ENCODE measurements at regions not wholly inside any gene's neighbourhood (a gene's known extent, or its start where the extent isn't known, plus 50 kb on each side); places are given as distances from the start of the nearest gene placed in this dataset.

- TF ChIP-seq CEBPB (IDR thresholded peaks at IDR 0.05) (no peak), REST (IDR thresholded peaks at IDR 0.05; ENCODE audit: low read depth) (no peak), EGR1 (IDR thresholded peaks at IDR 0.05) (no peak), USF1 (IDR thresholded peaks at IDR 0.05) (no peak), FOXM1 (IDR thresholded peaks at IDR 0.05; ENCODE audit: borderline replicate concordance, low read depth) (no peak), EP300 (IDR thresholded peaks at IDR 0.05; ENCODE audit: borderline replicate concordance) (no peak), TEAD4 (IDR thresholded peaks at IDR 0.05) (no peak), CREB1 (IDR thresholded peaks at IDR 0.05; ENCODE audit: low read depth) (no peak), ZBTB7A (IDR thresholded peaks at IDR 0.05; ENCODE audit: low read depth) (no peak), TCF12 (IDR thresholded peaks at IDR 0.05; ENCODE audit: low read depth) (no peak), MAX (IDR thresholded peaks at IDR 0.05) (no peak)
Observed at GRCh38 chr9:90741036-90741435, 60.6 kb upstream of the SYK start.

- no peak for TF ChIP-seq ZBTB7A (IDR thresholded peaks at IDR 0.05; ENCODE audit: low read depth)
- no peak for TF ChIP-seq TEAD4 (IDR thresholded peaks at IDR 0.05)
- TF ChIP-seq TCF12 (IDR thresholded peaks at IDR 0.05; ENCODE audit: low read depth) = no peak
- no peak for TF ChIP-seq USF1 (IDR thresholded peaks at IDR 0.05)
- TF ChIP-seq REST (IDR thresholded peaks at IDR 0.05; ENCODE audit: low read depth) = no peak
- TF ChIP-seq TAF1 (IDR thresholded peaks at IDR 0.05; ENCODE audit: low read depth) = no peak
- TF ChIP-seq YY1 (IDR thresholded peaks at IDR 0.05; ENCODE audit: low read depth) = no peak
- no peak for TF ChIP-seq CEBPB (IDR thresholded peaks at IDR 0.05)
- no peak for TF ChIP-seq CREB1 (IDR thresholded peaks at IDR 0.05; ENCODE audit: low read depth)
- no peak for TF ChIP-seq EGR1 (IDR thresholded peaks at IDR 0.05)
- no peak for TF ChIP-seq MAX (IDR thresholded peaks at IDR 0.05)
- TF ChIP-seq RAD21 (IDR thresholded peaks at IDR 0.05; ENCODE audit: low read depth) = no peak
- TF ChIP-seq EP300 (IDR thresholded peaks at IDR 0.05; ENCODE audit: borderline replicate concordance) = no peak
- no peak for TF ChIP-seq FOXM1 (IDR thresholded peaks at IDR 0.05; ENCODE audit: borderline replicate concordance, low read depth)
- no peak for TF ChIP-seq NFIC (IDR thresholded peaks at IDR 0.05)
Observed at GRCh38 chr9:90737742-90738141, 63.9 kb upstream of the SYK start.

- no peak for TF ChIP-seq TCF12 (IDR thresholded peaks at IDR 0.05; ENCODE audit: low read depth)
- no peak for TF ChIP-seq TAF1 (IDR thresholded peaks at IDR 0.05; ENCODE audit: low read depth)
- no peak for TF ChIP-seq CREB1 (IDR thresholded peaks at IDR 0.05; ENCODE audit: low read depth)
- no peak for TF ChIP-seq CEBPB (IDR thresholded peaks at IDR 0.05)
Observed at GRCh38 chr9:90735952-90736351, 65.7 kb upstream of the SYK start.

GRCh38 chr9:90734631-90735030, 67.0 kb upstream of the SYK start:
- TF ChIP-seq TEAD4 (IDR thresholded peaks at IDR 0.05) = no peak
- TF ChIP-seq TCF12 (IDR thresholded peaks at IDR 0.05; ENCODE audit: low read depth) = no peak
- TF ChIP-seq MAX (IDR thresholded peaks at IDR 0.05) = no peak
- no peak for TF ChIP-seq FOXM1 (IDR thresholded peaks at IDR 0.05; ENCODE audit: borderline replicate concordance, low read depth)
- TF ChIP-seq USF1 (IDR thresholded peaks at IDR 0.05) = no peak
- no peak for TF ChIP-seq EP300 (IDR thresholded peaks at IDR 0.05; ENCODE audit: borderline replicate concordance)
- no peak for TF ChIP-seq TAF1 (IDR thresholded peaks at IDR 0.05; ENCODE audit: low read depth)

- TF ChIP-seq NFIC (IDR thresholded peaks at IDR 0.05) (no peak), USF1 (IDR thresholded peaks at IDR 0.05) (no peak), CEBPB (IDR thresholded peaks at IDR 0.05) (no peak), MAX (IDR thresholded peaks at IDR 0.05) (no peak), TCF12 (IDR thresholded peaks at IDR 0.05; ENCODE audit: low read depth) (no peak), FOXM1 (IDR thresholded peaks at IDR 0.05; ENCODE audit: borderline replicate concordance, low read depth) (no peak), YY1 (IDR thresholded peaks at IDR 0.05; ENCODE audit: low read depth) (no peak), REST (IDR thresholded peaks at IDR 0.05; ENCODE audit: low read depth) (no peak), EGR1 (IDR thresholded peaks at IDR 0.05) (no peak), TEAD4 (IDR thresholded peaks at IDR 0.05) (no peak), CREB1 (IDR thresholded peaks at IDR 0.05; ENCODE audit: low read depth) (no peak), RAD21 (IDR thresholded peaks at IDR 0.05; ENCODE audit: low read depth) (no peak), TAF1 (IDR thresholded peaks at IDR 0.05; ENCODE audit: low read depth) (no peak), EP300 (IDR thresholded peaks at IDR 0.05; ENCODE audit: borderline replicate concordance) (no peak), ZBTB7A (IDR thresholded peaks at IDR 0.05; ENCODE audit: low read depth) (no peak)
Observed at GRCh38 chr9:90729351-90729750, 72.3 kb upstream of the SYK start.
